ENCODE measurements at regions not wholly inside any gene's neighbourhood (a gene's known extent, or its start where the extent isn't known, plus 50 kb on each side); places are given as distances from the start of the nearest gene placed in this dataset.

DNA sequence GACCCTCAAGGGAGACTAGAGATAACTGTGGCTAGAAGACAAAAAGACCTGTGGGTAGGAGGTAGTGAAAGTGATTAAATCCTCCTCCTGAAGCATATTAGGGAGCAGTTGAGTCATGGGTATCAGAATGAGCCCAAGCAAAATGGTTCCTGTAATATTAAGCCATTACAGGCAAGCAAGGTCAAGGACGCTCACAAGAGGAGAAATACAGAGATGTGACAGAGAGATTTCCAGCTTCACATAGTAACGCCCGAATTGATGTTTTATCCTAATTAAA is 77.7 kb downstream of the FAM76B start (continued):
- TF ChIP-seq, protein P1, sequence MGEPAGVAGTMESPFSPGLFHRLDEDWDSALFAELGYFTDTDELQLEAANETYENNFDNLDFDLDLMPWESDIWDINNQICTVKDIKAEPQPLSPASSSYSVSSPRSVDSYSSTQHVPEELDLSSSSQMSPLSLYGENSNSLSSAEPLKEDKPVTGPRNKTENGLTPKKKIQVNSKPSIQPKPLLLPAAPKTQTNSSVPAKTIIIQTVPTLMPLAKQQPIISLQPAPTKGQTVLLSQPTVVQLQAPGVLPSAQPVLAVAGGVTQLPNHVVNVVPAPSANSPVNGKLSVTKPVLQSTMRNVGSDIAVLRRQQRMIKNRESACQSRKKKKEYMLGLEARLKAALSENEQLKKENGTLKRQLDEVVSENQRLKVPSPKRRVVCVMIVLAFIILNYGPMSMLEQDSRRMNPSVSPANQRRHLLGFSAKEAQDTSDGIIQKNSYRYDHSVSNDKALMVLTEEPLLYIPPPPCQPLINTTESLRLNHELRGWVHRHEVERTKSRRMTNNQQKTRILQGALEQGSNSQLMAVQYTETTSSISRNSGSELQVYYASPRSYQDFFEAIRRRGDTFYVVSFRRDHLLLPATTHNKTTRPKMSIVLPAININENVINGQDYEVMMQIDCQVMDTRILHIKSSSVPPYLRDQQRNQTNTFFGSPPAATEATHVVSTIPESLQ (CRISPR knock-in tag; IDR thresholded peaks at IDR 0.05), result no peak

DNA sequence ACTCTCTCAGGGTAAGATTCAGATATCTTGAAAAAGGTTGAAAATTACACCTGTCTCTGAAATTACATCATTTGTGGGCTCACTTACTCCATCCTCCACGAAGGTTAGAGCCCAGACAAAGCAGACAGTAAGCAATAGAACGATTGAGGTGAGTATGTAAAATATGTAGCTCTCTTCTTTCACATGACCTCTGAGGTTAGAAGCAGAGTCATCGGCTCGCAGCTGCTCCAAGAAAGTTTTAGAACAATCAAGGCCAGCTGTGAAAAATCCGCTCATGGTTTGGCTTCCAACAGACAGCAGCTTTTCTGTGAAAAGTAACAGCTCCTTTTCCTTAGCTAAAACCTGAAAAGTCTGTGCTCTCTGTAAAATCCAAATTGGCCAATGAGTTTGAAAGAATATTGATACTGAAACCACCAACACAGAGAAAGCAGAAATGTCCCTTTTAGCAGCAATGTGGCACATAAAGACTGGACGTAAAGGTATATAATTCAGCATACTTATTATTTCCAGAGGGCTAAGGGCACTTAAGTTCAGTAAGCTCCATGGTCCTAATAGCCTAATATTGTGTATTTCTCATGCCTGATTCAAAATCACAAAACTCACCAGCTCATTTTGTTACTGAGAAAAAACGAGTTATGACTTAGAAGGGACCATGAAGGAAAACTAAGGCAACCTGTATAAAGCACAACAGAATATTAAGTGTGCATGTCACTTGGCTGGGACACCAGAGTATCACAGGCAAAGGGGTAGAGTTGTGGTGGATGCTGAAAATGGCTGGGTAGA is 78.2 kb downstream of the FAM76B start:
- ATAC-seq (no peak), DNase-seq (ENCODE audit: low spot score) (no peak)
- TF ChIP-seq NR1H2 (CRISPR knock-in tag; IDR thresholded peaks at IDR 0.05), result no peak
- TF ChIP-seq, protein P2, sequence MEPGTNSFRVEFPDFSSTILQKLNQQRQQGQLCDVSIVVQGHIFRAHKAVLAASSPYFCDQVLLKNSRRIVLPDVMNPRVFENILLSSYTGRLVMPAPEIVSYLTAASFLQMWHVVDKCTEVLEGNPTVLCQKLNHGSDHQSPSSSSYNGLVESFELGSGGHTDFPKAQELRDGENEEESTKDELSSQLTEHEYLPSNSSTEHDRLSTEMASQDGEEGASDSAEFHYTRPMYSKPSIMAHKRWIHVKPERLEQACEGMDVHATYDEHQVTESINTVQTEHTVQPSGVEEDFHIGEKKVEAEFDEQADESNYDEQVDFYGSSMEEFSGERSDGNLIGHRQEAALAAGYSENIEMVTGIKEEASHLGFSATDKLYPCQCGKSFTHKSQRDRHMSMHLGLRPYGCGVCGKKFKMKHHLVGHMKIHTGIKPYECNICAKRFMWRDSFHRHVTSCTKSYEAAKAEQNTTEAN (CRISPR knock-in tag; IDR thresholded peaks at IDR 0.05), result no peak
- TF ChIP-seq, protein P3, sequence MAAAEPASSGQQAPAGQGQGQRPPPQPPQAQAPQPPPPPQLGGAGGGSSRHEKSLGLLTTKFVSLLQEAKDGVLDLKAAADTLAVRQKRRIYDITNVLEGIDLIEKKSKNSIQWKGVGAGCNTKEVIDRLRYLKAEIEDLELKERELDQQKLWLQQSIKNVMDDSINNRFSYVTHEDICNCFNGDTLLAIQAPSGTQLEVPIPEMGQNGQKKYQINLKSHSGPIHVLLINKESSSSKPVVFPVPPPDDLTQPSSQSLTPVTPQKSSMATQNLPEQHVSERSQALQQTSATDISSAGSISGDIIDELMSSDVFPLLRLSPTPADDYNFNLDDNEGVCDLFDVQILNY (CRISPR knock-in tag; IDR thresholded peaks at IDR 0.05), result no peak
- peaks cover under 1% of the 10 kb centered on the region; the same call in 1 of the 2 replicates for H3K27me3 Mint-ChIP-seq (ENCODE audit: low read depth)
- H3K27ac Mint-ChIP-seq, result no peak overlapping the region
- H3K9me3 Mint-ChIP-seq, result no peaks in the 10 kb centered on the region
- POLR2A ChIA-PET, result no interaction called here
- CTCF ChIA-PET, result interaction anchor here (0.8 to 1.2 kb wide), 3 partner anchors 28 to 561 kb away, joined by 3 read pairs; no protein-coding TSS in a partner anchor
- H3K36me3 Mint-ChIP-seq, result no peaks in the 10 kb centered on the region
- H3K4me1 Mint-ChIP-seq, result peaks cover 5% of the 10 kb centered on the region
- no peak overlapping the region for H3K4me3 Mint-ChIP-seq

DNA sequence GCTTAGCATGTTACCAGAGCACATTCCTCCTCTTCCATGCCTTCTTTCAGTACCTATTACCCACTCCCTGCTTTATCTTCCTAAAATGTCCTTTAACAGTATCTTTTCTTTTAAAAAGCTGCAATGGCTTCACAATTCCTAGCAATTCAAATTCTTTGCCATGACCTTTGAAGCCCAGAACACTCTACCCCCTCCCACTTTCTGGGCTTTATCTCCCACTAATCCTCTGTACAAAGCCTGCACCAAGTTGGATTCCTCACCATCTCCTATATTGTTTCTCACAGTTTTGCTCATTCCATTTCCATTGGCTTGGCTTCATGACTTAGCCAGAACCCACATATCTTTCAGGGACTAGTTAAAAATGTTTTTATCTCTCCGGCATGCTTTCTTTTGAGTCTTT is 80.9 kb downstream of the FAM76B start:
- CTCF ChIA-PET, result interaction anchor here (3.4 to 7.1 kb wide), 2 partner anchors 552 to 557 kb away, joined by 18 to 143 read pairs; no protein-coding TSS in a partner anchor
- TF ChIP-seq, protein P4, sequence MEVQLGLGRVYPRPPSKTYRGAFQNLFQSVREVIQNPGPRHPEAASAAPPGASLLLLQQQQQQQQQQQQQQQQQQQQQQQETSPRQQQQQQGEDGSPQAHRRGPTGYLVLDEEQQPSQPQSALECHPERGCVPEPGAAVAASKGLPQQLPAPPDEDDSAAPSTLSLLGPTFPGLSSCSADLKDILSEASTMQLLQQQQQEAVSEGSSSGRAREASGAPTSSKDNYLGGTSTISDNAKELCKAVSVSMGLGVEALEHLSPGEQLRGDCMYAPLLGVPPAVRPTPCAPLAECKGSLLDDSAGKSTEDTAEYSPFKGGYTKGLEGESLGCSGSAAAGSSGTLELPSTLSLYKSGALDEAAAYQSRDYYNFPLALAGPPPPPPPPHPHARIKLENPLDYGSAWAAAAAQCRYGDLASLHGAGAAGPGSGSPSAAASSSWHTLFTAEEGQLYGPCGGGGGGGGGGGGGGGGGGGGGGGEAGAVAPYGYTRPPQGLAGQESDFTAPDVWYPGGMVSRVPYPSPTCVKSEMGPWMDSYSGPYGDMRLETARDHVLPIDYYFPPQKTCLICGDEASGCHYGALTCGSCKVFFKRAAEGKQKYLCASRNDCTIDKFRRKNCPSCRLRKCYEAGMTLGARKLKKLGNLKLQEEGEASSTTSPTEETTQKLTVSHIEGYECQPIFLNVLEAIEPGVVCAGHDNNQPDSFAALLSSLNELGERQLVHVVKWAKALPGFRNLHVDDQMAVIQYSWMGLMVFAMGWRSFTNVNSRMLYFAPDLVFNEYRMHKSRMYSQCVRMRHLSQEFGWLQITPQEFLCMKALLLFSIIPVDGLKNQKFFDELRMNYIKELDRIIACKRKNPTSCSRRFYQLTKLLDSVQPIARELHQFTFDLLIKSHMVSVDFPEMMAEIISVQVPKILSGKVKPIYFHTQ (CRISPR knock-in tag; IDR thresholded peaks at IDR 0.05), result no peak
- TF ChIP-seq TP53 (CRISPR knock-in tag; IDR thresholded peaks at IDR 0.05) (no peak), ZNF317 (CRISPR knock-in tag; IDR thresholded peaks at IDR 0.05; ENCODE audit: borderline replicate concordance, low read depth) (no peak), NFE2L1 (CRISPR knock-in tag; IDR thresholded peaks at IDR 0.05) (no peak), ZNF416 (CRISPR knock-in tag; IDR thresholded peaks at IDR 0.05) (no peak), MXD4 (CRISPR knock-in tag; IDR thresholded peaks at IDR 0.05; ENCODE audit: borderline replicate concordance) (no peak), PRRX2 (CRISPR knock-in tag; IDR thresholded peaks at IDR 0.05) (no peak), ZNF423 (CRISPR knock-in tag; IDR thresholded peaks at IDR 0.05) (no peak), OVOL2 (CRISPR knock-in tag; IDR thresholded peaks at IDR 0.05; ENCODE audit: borderline replicate concordance) (no peak), GTF2I (CRISPR knock-in tag; conservative IDR thresholded peaks at IDR 0.05) (no peak), GABPB1 (CRISPR knock-in tag; IDR thresholded peaks at IDR 0.05) (no peak)
- TF ChIP-seq, protein P5, sequence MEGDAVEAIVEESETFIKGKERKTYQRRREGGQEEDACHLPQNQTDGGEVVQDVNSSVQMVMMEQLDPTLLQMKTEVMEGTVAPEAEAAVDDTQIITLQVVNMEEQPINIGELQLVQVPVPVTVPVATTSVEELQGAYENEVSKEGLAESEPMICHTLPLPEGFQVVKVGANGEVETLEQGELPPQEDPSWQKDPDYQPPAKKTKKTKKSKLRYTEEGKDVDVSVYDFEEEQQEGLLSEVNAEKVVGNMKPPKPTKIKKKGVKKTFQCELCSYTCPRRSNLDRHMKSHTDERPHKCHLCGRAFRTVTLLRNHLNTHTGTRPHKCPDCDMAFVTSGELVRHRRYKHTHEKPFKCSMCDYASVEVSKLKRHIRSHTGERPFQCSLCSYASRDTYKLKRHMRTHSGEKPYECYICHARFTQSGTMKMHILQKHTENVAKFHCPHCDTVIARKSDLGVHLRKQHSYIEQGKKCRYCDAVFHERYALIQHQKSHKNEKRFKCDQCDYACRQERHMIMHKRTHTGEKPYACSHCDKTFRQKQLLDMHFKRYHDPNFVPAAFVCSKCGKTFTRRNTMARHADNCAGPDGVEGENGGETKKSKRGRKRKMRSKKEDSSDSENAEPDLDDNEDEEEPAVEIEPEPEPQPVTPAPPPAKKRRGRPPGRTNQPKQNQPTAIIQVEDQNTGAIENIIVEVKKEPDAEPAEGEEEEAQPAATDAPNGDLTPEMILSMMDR (IDR thresholded peaks at IDR 0.05), result no peak
- TF ChIP-seq, protein P6, sequence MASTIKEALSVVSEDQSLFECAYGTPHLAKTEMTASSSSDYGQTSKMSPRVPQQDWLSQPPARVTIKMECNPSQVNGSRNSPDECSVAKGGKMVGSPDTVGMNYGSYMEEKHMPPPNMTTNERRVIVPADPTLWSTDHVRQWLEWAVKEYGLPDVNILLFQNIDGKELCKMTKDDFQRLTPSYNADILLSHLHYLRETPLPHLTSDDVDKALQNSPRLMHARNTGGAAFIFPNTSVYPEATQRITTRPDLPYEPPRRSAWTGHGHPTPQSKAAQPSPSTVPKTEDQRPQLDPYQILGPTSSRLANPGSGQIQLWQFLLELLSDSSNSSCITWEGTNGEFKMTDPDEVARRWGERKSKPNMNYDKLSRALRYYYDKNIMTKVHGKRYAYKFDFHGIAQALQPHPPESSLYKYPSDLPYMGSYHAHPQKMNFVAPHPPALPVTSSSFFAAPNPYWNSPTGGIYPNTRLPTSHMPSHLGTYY (CRISPR knock-in tag; IDR thresholded peaks at IDR 0.05), result no peak
- TF ChIP-seq, protein P7, sequence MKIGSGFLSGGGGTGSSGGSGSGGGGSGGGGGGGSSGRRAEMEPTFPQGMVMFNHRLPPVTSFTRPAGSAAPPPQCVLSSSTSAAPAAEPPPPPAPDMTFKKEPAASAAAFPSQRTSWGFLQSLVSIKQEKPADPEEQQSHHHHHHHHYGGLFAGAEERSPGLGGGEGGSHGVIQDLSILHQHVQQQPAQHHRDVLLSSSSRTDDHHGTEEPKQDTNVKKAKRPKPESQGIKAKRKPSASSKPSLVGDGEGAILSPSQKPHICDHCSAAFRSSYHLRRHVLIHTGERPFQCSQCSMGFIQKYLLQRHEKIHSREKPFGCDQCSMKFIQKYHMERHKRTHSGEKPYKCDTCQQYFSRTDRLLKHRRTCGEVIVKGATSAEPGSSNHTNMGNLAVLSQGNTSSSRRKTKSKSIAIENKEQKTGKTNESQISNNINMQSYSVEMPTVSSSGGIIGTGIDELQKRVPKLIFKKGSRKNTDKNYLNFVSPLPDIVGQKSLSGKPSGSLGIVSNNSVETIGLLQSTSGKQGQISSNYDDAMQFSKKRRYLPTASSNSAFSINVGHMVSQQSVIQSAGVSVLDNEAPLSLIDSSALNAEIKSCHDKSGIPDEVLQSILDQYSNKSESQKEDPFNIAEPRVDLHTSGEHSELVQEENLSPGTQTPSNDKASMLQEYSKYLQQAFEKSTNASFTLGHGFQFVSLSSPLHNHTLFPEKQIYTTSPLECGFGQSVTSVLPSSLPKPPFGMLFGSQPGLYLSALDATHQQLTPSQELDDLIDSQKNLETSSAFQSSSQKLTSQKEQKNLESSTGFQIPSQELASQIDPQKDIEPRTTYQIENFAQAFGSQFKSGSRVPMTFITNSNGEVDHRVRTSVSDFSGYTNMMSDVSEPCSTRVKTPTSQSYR (CRISPR knock-in tag; IDR thresholded peaks at IDR 0.05), result no peak
- TF ChIP-seq, protein P2 (CRISPR knock-in tag; IDR thresholded peaks at IDR 0.05), result no peak

More for the DNA sequence above, 80.9 kb downstream of the FAM76B start:
- Mint-ChIP-seq H3K4me1 (no peaks in the 10 kb centered on the region), H3K27ac (no peak overlapping the region), H3K27me3 (ENCODE audit: low read depth) (peaks cover 2% of the 10 kb centered on the region; the same call in 1 of the 2 replicates), H3K36me3 (no peaks in the 10 kb centered on the region), H3K9me3 (no peaks in the 10 kb centered on the region), H3K4me3 (no peak overlapping the region)
- POLR2A ChIA-PET, result no interaction called here
- no peak for ATAC-seq
- DNase-seq (ENCODE audit: low spot score), result no peak

Data from WTC11 (cell line).